ENCODE measurements at regions not wholly inside any gene's neighbourhood (a gene's known extent, or its start where the extent isn't known, plus 50 kb on each side); places are given as distances from the start of the nearest gene placed in this dataset.

- DNase-seq = no peak
These were observed 124.6 kb upstream of the BCL2L14 start for GRCh38 chr12:11946161-11946560.

GRCh38 chr12:11947213-11947612 lies 123.5 kb upstream of the BCL2L14 start:
- no peak for DNase-seq

GRCh38 chr12:11949738-11950411 lies 120.9 kb upstream of the BCL2L14 start:
- DNase-seq = no peak

GRCh38 chr12:11951209-11951608 lies 119.5 kb upstream of the BCL2L14 start:
- DNase-seq = no peak

GRCh38 chr12:11953523-11953922 lies 117.2 kb upstream of the BCL2L14 start:
- no peak for DNase-seq

GRCh38 chr12:11954181-11954580 lies 116.6 kb upstream of the BCL2L14 start:
- DNase-seq = no peak

GRCh38 chr12:11958221-11959091 lies 112.3 kb upstream of the BCL2L14 start:
- DNase-seq = peak; percentile 76

- DNase-seq = no peak
These were observed 111.5 kb upstream of the BCL2L14 start for GRCh38 chr12:11959117-11959823.

GRCh38 chr12:11960646-11961045 lies 110.1 kb upstream of the BCL2L14 start:
- no peak for DNase-seq

- no peak for DNase-seq
These were observed 109.1 kb upstream of the BCL2L14 start for GRCh38 chr12:11961686-11962085.

GRCh38 chr12:11962860-11963259 lies 107.9 kb upstream of the BCL2L14 start:
- no peak for DNase-seq

- DNase-seq = no peak
These were observed 106.8 kb upstream of the BCL2L14 start for GRCh38 chr12:11963841-11964471.

- DNase-seq = no peak
These were observed 105.4 kb upstream of the BCL2L14 start for GRCh38 chr12:11965258-11965910.

GRCh38 chr12:11967376-11968047 lies 103.2 kb upstream of the BCL2L14 start:
- DNase-seq = no peak

GRCh38 chr12:11968048-11968383 lies 102.7 kb upstream of the BCL2L14 start:
- DNase-seq = no peak

GRCh38 chr12:11968516-11968915 lies 102.2 kb upstream of the BCL2L14 start:
- no peak for DNase-seq

- DNase-seq = no peak
These were observed 101.1 kb upstream of the BCL2L14 start for GRCh38 chr12:11969437-11970154.

- DNase-seq = no peak
These were observed 100.6 kb upstream of the BCL2L14 start for GRCh38 chr12:11970155-11970520.

GRCh38 chr12:11973396-11973795 lies 97.3 kb upstream of the BCL2L14 start:
- DNase-seq = no peak

GRCh38 chr12:11976005-11976404 lies 94.7 kb upstream of the BCL2L14 start:
- no peak for DNase-seq

- DNase-seq = no peak
These were observed 91.9 kb upstream of the BCL2L14 start for GRCh38 chr12:11978726-11979384.
